Common myeloid progenitor, CD34-positive (primary cell): ENCODE measurements at regions not wholly inside any gene's neighbourhood (a gene's known extent, or its start where the extent isn't known, plus 50 kb on each side); places are given as distances from the start of the nearest gene placed in this dataset.

Experiments
- CTCF ChIA-PET: fragments of 350-600 bp; sonication (Branson Sonifier 250); formaldehyde crosslinking; loops from one replicate; lab custom pipeline; 2021; ENCODE audit warnings: antibody characterized with exemption; lab: Charles Lee
- POLR2A ChIA-PET: fragments of 350-600 bp; sonication (Branson Sonifier 250); formaldehyde crosslinking; loops from one replicate; lab custom pipeline; 2021; ENCODE audit warnings: antibody characterized with exemption; lab: Charles Lee
- DNase-seq, 3 donors: peaks; one replicate each; pipeline versions ENCODE4 v3.0.0 to v3.0.0-alpha.2; 2013
- H3K27ac ChIP-seq, 2 experiments: 1 replicate in 1 of 2; 2 replicates in 1 of 2; pipeline ENCODE4 v1.7.0; 2013; ENCODE audit warnings: inconsistent platforms in 2 of 2, low read length in 2 of 2, mild to moderate bottlenecking in 2 of 2, low read depth in 1 of 2, moderate library complexity in 1 of 2; ENCODE audit not compliant: severe bottlenecking in 2 of 2, insufficient read depth in 1 of 2, poor library complexity in 1 of 2
- H3K27me3 ChIP-seq, 5 experiments: replicated peaks in 2 of 5; 1 replicate in 3 of 5; 2 replicates in 2 of 5; pipeline versions ENCODE4 v1.6.1 to v1.7.0; 2013; ENCODE audit warnings: low read length in 4 of 5, mild to moderate bottlenecking in 2 of 5, moderate library complexity in 2 of 5, inconsistent platforms in 1 of 5; ENCODE audit not compliant: insufficient read depth in 5 of 5, control insufficient read depth in 4 of 5
- H3K36me3 ChIP-seq, 4 experiments: 1 replicate in 2 of 4; 2 replicates in 2 of 4; pipeline versions ENCODE4 v1.6.1 to v1.7.0; 2013; ENCODE audit warnings: low read length in 3 of 4, control low read depth in 1 of 4, mild to moderate bottlenecking in 1 of 4; ENCODE audit not compliant: control insufficient read depth in 4 of 4, insufficient read depth in 4 of 4
- H3K4me1 ChIP-seq, 4 experiments: 1 replicate in 3 of 4; 2 replicates in 1 of 4; pipeline versions ENCODE4 v1.6.1 to v1.7.1; 2013; ENCODE audit warnings: low read length in 3 of 4, mild to moderate bottlenecking in 3 of 4, control low read depth in 1 of 4, inconsistent platforms in 1 of 4, moderate library complexity in 1 of 4; ENCODE audit not compliant: control insufficient read depth in 4 of 4, insufficient read depth in 4 of 4; ENCODE audit errors: control extremely low read depth in 1 of 4
- H3K4me3 ChIP-seq, 7 experiments: 1 replicate in 4 of 7; 2 replicates in 3 of 7; pipeline versions ENCODE4 v1.5.1 to v1.7.0; 2013; ENCODE audit warnings: mild to moderate bottlenecking in 7 of 7, low read length in 6 of 7, moderate library complexity in 6 of 7, inconsistent platforms in 2 of 7, low read depth in 2 of 7, control low read depth in 1 of 7; ENCODE audit not compliant: insufficient read depth in 4 of 7, control insufficient read depth in 1 of 7; ENCODE audit errors: extremely low read depth in 1 of 7
- H3K9me3 ChIP-seq, 5 experiments: 1 replicate in 4 of 5; 2 replicates in 1 of 5; pipeline versions ENCODE4 v1.6.1 to v1.7.1; 2013; ENCODE audit warnings: low read length in 4 of 5, mild to moderate bottlenecking in 2 of 5, inconsistent platforms in 1 of 5, low read depth in 1 of 5, moderate library complexity in 1 of 5; ENCODE audit not compliant: control insufficient read depth in 4 of 5, insufficient read depth in 2 of 5; ENCODE audit errors: control extremely low read depth in 1 of 5
- WGBS: methylation state at CpG from one replicate; pipeline ENCODE4 v1.1.5; 2013; ENCODE audit not compliant: insufficient coverage; 5-methylcytosine and 5-hydroxymethylcytosine counted together

DNA sequence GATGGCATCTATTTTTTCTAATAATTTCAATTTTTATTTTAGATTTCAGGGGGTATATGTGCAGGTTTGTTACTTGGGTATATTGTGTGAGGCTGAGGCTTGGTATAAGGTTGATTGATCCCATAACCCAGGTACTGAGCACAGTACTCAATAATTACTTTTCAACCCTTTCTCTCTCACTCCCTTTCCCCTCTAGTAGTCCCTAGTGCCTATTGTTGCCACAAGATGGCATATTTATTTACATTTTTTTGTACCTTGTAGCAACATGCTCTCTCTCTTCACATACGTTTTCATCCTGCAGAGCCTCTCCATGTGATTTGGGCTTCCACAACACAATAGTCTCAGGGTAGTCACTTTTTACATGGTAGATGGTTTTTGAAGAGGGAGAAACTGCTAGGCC, 172.0 kb downstream of the ATOH1 start:
- ChIA-PET CTCF (no interaction called here), POLR2A (no interaction called here)
- no peak overlapping the region for H3K27ac ChIP-seq
- H3K36me3 ChIP-seq: no peaks in the 10 kb centered on the region
- H3K4me1 ChIP-seq: no peaks in the 10 kb centered on the region
- no peak for DNase-seq
- H3K27me3 ChIP-seq: no peaks in the 10 kb centered on the region
- no CpG with 5 or more reads among the region's 1 CpG for WGBS
- H3K9me3 ChIP-seq: no peaks in the 10 kb centered on the region
- no peak overlapping the region for H3K4me3 ChIP-seq

GRCh38 chr4:94006932-94007331, 178.4 kb downstream of the ATOH1 start:
- Histone ChIP-seq H3K4me1 (no peaks in the 10 kb centered on the region), H3K27ac (no peak overlapping the region), H3K4me3 (no peak overlapping the region), H3K27me3 (no peaks in the 10 kb centered on the region), H3K36me3 (no peaks in the 10 kb centered on the region), H3K9me3 (no peaks in the 10 kb centered on the region)
- CTCF ChIA-PET: no interaction called here
- no peak for DNase-seq
- WGBS: 100% methylated on average over 1 of the region's 1 CpG
- POLR2A ChIA-PET: no interaction called here

- ChIA-PET POLR2A (no interaction called here), CTCF (interaction anchor here (0.8 kb wide), 1 partner anchor 38 kb away, joined by 3 read pairs; no protein-coding TSS in a partner anchor)
- Histone ChIP-seq H3K4me1 (no peaks in the 10 kb centered on the region), H3K27me3 (no peaks in the 10 kb centered on the region), H3K36me3 (no peaks in the 10 kb centered on the region), H3K9me3 (no peaks in the 10 kb centered on the region), H3K4me3 (no peak overlapping the region), H3K27ac (no peak overlapping the region)
- no peak for DNase-seq
- WGBS: 33% methylated on average over 1 of the region's 2 CpGs
Observed at GRCh38 chr4:94011190-94011589, 182.6 kb downstream of the ATOH1 start.

- Histone ChIP-seq H3K4me3 (no peak overlapping the region), H3K9me3 (no peaks in the 10 kb centered on the region), H3K4me1 (no peaks in the 10 kb centered on the region), H3K27me3 (peaks cover 0 to 3% (median 0%) of the 10 kb centered on the region in 5 experiments), H3K36me3 (no peaks in the 10 kb centered on the region), H3K27ac (no peak overlapping the region)
- DNase-seq: no peak
- CTCF ChIA-PET: no interaction called here
- WGBS: no CpG with 5 or more reads among the region's 3 CpGs
- POLR2A ChIA-PET: no interaction called here
Observed at GRCh38 chr4:94014484-94015136, 186.1 kb downstream of the ATOH1 start.

GRCh38 chr4:94015956-94016355, 187.4 kb downstream of the ATOH1 start:
- Histone ChIP-seq H3K27ac (no peak overlapping the region), H3K4me3 (no peak overlapping the region), H3K27me3 (peaks cover 0 to 3% (median 0%) of the 10 kb centered on the region in 5 experiments), H3K36me3 (no peaks in the 10 kb centered on the region), H3K4me1 (no peaks in the 10 kb centered on the region), H3K9me3 (no peaks in the 10 kb centered on the region)
- CTCF ChIA-PET: no interaction called here
- no peak for DNase-seq
- POLR2A ChIA-PET: no interaction called here
- no CpG with 5 or more reads among the region's 1 CpG for WGBS

GRCh38 chr4:94032754-94033153, 174.9 kb upstream of the SMARCAD1 start:
- DNase-seq: no peak
- ChIA-PET POLR2A (no interaction called here), CTCF (interaction anchor here (0.6 kb wide), 1 partner anchor 200 kb away, joined by 3 read pairs; no protein-coding TSS in a partner anchor)
- Histone ChIP-seq H3K9me3 (no peaks in the 10 kb centered on the region), H3K27ac (no peak overlapping the region), H3K36me3 (no peaks in the 10 kb centered on the region), H3K4me1 (no peaks in the 10 kb centered on the region), H3K4me3 (no peak overlapping the region), H3K27me3 (peaks cover 0 to 3% (median 0%) of the 10 kb centered on the region in 5 experiments)
- no CpG with 5 or more reads among the region's 2 CpGs for WGBS

- H3K9me3 ChIP-seq: peaks cover 0 to 1% (median 0%) of the 10 kb centered on the region in 5 experiments
- no peaks in the 10 kb centered on the region for H3K4me1 ChIP-seq
- no peak overlapping the region for H3K4me3 ChIP-seq
- POLR2A ChIA-PET: no interaction called here
- WGBS: 100% methylated on average over 1 of the region's 2 CpGs
- CTCF ChIA-PET: interaction anchor here (0.6 kb wide), 1 partner anchor 29 kb away, joined by 3 read pairs; no protein-coding TSS in a partner anchor
- peaks cover 0 to 3% (median 0%) of the 10 kb centered on the region in 5 experiments for H3K27me3 ChIP-seq
- no peak overlapping the region for H3K27ac ChIP-seq
- no peaks in the 10 kb centered on the region for H3K36me3 ChIP-seq
- DNase-seq: no peak
Observed at GRCh38 chr4:94036964-94037363, 170.7 kb upstream of the SMARCAD1 start.
